GM12891 (cell line): ENCODE measurements at regions not wholly inside any gene's neighbourhood (a gene's known extent, or its start where the extent isn't known, plus 50 kb on each side); places are given as distances from the start of the nearest gene placed in this dataset.
"Not testable (repeated sequence)": the region's sequence is repeated elsewhere in the genome, so short reads cannot be mapped to it uniquely, and the experiment has no call there.

Source experiments
- PAX5 ChIP-seq: IDR thresholded peaks from 2 replicates; pipeline ENCODE4 v1.6.1; 2011; ENCODE audit warnings: low read length, moderate library complexity, mild to moderate bottlenecking; ENCODE audit not compliant: insufficient read depth, severe bottlenecking
- POLR2A ChIP-seq: IDR thresholded peaks from 2 replicates; pipeline ENCODE4 v1.6.1; 2011; ENCODE audit warnings: low read depth, low read length, control low read depth
- POLR2AphosphoS5 ChIP-seq: IDR thresholded peaks from 2 replicates; pipeline ENCODE4 v1.6.1; 2011; ENCODE audit warnings: low read depth, low read length, control low read depth
- POU2F2 ChIP-seq: IDR thresholded peaks from 2 replicates; pipeline ENCODE4 v1.6.1; 2011; ENCODE audit warnings: low read depth, mild to moderate bottlenecking, control low read depth, low read length, moderate library complexity
- TAF1 ChIP-seq: IDR thresholded peaks from 2 replicates; pipeline ENCODE4 v1.6.1; 2011; ENCODE audit warnings: low read depth, low read length, control low read depth

DNA sequence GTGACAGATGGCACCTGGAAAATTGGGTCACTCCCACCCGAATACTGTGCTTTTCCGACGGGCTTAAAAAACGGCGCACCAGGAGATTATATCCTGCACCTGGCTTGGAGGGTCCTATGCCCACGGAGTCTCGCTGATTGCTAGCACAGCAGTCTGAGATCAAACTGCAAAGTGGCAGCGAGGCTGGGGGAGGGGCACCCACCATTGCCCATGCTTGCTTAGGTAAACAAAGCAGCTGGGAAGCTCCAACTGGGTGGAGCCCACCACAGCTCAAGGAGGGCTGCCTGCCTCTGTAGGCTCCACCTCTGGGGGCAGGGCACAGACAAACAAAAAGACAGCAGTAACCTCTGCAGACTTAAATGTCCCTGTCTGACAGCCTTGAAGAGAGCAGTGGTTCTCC lies 412.1 kb downstream of the STK39 start:
- not testable (repeated sequence) for TF ChIP-seq TAF1, POLR2A, POU2F2, PAX5, POLR2AphosphoS5
